ENCODE measurements at regions not wholly inside any gene's neighbourhood (a gene's known extent, or its start where the extent isn't known, plus 50 kb on each side); places are given as distances from the start of the nearest gene placed in this dataset.

DNA sequence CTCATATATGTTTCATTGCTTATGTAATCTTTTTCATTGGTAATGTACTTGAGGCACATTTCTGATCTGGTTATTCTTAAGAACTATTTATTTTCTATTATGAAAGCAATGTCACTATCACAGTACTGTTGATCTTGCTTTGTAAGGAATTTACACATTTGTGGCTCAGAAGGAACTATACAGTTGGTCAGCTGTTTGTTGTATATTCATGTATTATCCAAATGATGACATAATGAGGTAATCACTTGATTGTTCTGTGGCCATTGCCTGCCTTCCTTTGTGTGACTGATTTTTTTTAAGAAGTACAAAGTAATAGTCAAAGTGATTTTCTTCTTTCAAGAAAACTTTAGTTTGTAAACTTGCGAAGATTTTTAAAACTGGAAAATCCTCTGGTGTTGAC lies 399.9 kb downstream of the TMEM161B start:
- TF ChIP-seq, protein P1, sequence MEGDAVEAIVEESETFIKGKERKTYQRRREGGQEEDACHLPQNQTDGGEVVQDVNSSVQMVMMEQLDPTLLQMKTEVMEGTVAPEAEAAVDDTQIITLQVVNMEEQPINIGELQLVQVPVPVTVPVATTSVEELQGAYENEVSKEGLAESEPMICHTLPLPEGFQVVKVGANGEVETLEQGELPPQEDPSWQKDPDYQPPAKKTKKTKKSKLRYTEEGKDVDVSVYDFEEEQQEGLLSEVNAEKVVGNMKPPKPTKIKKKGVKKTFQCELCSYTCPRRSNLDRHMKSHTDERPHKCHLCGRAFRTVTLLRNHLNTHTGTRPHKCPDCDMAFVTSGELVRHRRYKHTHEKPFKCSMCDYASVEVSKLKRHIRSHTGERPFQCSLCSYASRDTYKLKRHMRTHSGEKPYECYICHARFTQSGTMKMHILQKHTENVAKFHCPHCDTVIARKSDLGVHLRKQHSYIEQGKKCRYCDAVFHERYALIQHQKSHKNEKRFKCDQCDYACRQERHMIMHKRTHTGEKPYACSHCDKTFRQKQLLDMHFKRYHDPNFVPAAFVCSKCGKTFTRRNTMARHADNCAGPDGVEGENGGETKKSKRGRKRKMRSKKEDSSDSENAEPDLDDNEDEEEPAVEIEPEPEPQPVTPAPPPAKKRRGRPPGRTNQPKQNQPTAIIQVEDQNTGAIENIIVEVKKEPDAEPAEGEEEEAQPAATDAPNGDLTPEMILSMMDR (IDR thresholded peaks at IDR 0.05), result no peak
- TF ChIP-seq EZH2 (IDR thresholded peaks at IDR 0.05; ENCODE audit: borderline replicate concordance, insufficient read depth, low read depth, low read length, poor library complexity, severe bottlenecking), result no peak

Data from B cell (primary cell).